T-helper 17 cell (primary cell): ENCODE measurements at regions not wholly inside any gene's neighbourhood (a gene's known extent, or its start where the extent isn't known, plus 50 kb on each side); places are given as distances from the start of the nearest gene placed in this dataset.

Experiments used
- ATAC-seq: fragments of 150-1000 bp; cut with Tn5 transposase; 2 replicates; pipeline ENCODE4 v1.10.0; 2021; ENCODE audit warnings: mild to moderate bottlenecking, moderate library complexity
- DNase-seq, 3 donors: peaks; one replicate each; pipeline versions ENCODE4 v3.0.0 to v3.0.0-alpha.2; 2020 to 2021
- H3K9me3 ChIP-seq: one replicate; pipeline ENCODE4 v1.7.0; 2013; ENCODE audit warnings: low read length, mild to moderate bottlenecking; ENCODE audit not compliant: control insufficient read depth, poor library complexity, severe bottlenecking
- H3K27ac Mint-ChIP-seq: one replicate; pipeline ENCODE4 v1.8.0; 2022; ENCODE audit warnings: mild to moderate bottlenecking, moderate library complexity, mixed read lengths
- H3K27me3 Mint-ChIP-seq: one replicate; pipeline ENCODE4 v1.8.0; 2022; ENCODE audit warnings: mixed read lengths
- H3K36me3 Mint-ChIP-seq: one replicate; pipeline ENCODE4 v1.8.0; 2022; ENCODE audit warnings: low read depth, mixed read lengths
- H3K4me1 Mint-ChIP-seq: one replicate; pipeline ENCODE4 v1.8.0; 2022; ENCODE audit warnings: mild to moderate bottlenecking, mixed read lengths
- H3K4me3 Mint-ChIP-seq: one replicate; pipeline ENCODE4 v1.8.0; 2022; ENCODE audit warnings: mild to moderate bottlenecking, moderate library complexity, mixed read lengths

- no peaks in the 10 kb centered on the region for H3K9me3 ChIP-seq
- Mint-ChIP-seq H3K27ac (no peak overlapping the region), H3K4me1 (peaks cover 2% of the 10 kb centered on the region), H3K36me3 (peaks cover 6% of the 10 kb centered on the region), H3K4me3 (no peak overlapping the region), H3K27me3 (peaks cover 19% of the 10 kb centered on the region)
- ATAC-seq = no peak
- no peak for DNase-seq
Measured at GRCh38 chr20:57763235-57763595, 53.4 kb upstream of the PMEPA1 start.

GRCh38 chr20:57762531-57763234 is 52.9 kb upstream of the PMEPA1 start:
- Mint-ChIP-seq H3K4me3 (no peak overlapping the region), H3K27ac (no peak overlapping the region), H3K36me3 (peaks cover 6% of the 10 kb centered on the region), H3K27me3 (peaks cover 14% of the 10 kb centered on the region), H3K4me1 (no peaks in the 10 kb centered on the region)
- H3K9me3 ChIP-seq = no peaks in the 10 kb centered on the region
- DNase-seq (no peak), ATAC-seq (no peak)

DNA sequence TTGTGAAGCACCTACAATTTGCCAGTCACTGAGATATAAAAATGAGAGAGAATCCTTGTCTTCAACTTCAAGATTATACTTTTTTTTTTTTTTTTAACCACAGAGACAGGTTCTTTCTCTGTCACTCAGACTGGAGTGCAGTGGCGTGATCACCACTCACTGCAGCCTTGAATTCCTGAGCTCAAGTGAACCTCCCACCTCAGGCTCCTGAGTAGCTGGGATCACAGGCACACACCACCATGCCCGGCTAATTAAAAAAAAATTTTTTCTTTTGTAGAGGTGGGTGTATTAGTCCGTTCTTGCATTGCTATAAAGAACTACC is 51.6 kb upstream of the PMEPA1 start:
- ATAC-seq (no peak), DNase-seq (no peak)
- Mint-ChIP-seq H3K27ac (no peak overlapping the region), H3K27me3 (peaks cover 14% of the 10 kb centered on the region), H3K36me3 (peaks cover 6% of the 10 kb centered on the region), H3K4me1 (no peaks in the 10 kb centered on the region), H3K4me3 (no peak overlapping the region)
- H3K9me3 ChIP-seq = no peaks in the 10 kb centered on the region

DNA sequence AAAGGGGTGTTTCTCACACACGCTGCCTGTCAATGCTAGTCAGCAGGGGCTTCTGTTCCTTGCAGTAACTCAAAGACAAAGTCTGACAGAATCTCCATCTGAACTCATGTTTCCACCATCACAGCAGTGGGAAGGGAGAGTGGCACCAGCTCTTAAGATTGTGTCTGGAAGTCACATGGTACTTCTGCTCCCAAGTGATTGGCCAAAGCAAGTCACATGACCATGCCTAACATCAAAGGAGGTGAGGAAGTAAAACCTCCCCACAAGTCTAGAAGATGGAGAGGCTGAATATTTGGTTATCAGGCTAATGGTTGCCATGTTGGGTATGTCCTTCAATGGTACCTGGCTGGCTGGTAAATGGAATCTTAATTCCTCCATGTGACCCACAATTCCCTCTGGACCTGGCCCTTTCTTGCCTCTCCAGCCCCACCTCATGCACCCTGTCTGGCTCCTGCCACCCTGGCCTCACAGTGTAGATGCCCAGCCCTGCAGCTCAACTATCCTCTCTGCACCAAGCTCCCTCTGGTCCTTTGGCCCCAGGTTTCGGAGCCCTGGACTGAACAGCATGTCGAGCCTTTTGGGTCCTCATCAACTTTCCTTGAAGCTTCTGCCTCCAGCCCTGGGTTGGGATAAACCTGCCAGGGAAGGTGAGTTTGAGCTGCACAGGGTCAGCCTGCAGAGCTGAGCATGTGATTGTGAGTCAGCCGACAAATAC is 51.0 kb upstream of the PMEPA1 start:
- H3K27ac Mint-ChIP-seq = no peak overlapping the region
- no peaks in the 10 kb centered on the region for H3K9me3 ChIP-seq
- no peak overlapping the region for H3K4me3 Mint-ChIP-seq
- DNase-seq (no peak), ATAC-seq (no peak)
- H3K36me3 Mint-ChIP-seq = peaks cover 6% of the 10 kb centered on the region
- no peaks in the 10 kb centered on the region for H3K4me1 Mint-ChIP-seq
- peaks cover 18% of the 10 kb centered on the region for H3K27me3 Mint-ChIP-seq

GRCh38 chr20:57759724-57760123 is 49.9 kb upstream of the PMEPA1 start:
- ATAC-seq = no peak
- Mint-ChIP-seq H3K4me3 (no peak overlapping the region), H3K27me3 (peaks cover 24% of the 10 kb centered on the region), H3K4me1 (no peaks in the 10 kb centered on the region), H3K36me3 (peaks cover 8% of the 10 kb centered on the region), H3K27ac (no peak overlapping the region)
- no peak for DNase-seq
- no peaks in the 10 kb centered on the region for H3K9me3 ChIP-seq
